Parathyroid adenoma (tissue), 2 donors: ENCODE measurements at regions not wholly inside any gene's neighbourhood (a gene's known extent, or its start where the extent isn't known, plus 50 kb on each side); places are given as distances from the start of the nearest gene placed in this dataset.
"Not testable (repeated sequence)": the region's sequence is repeated elsewhere in the genome, so short reads cannot be mapped to it uniquely, and the experiment has no call there.

Experiments used
- H2AFZ ChIP-seq: fragments of 300-600 bp; sonication (generic); one replicate; pipeline ENCODE4 v1.7.0; 2017; ENCODE audit warnings: antibody characterized with exemption, mild to moderate bottlenecking
- H3K27ac ChIP-seq: fragments of 300-600 bp; sonication (generic); one replicate; pipeline ENCODE4 v1.7.0; 2017
- H3K27me3 ChIP-seq: fragments of 300-600 bp; sonication (generic); one replicate; pipeline ENCODE4 v1.7.0; 2017; ENCODE audit warnings: low read length; ENCODE audit not compliant: control insufficient read depth, insufficient read depth
- H3K36me3 ChIP-seq: fragments of 300-600 bp; sonication (generic); one replicate; pipeline ENCODE4 v1.7.0; 2017; ENCODE audit warnings: low read length; ENCODE audit not compliant: control insufficient read depth, insufficient read depth
- H3K4me1 ChIP-seq: fragments of 300-600 bp; sonication (generic); one replicate; pipeline ENCODE4 v1.7.0; 2017; ENCODE audit warnings: control low read depth
- H3K4me2 ChIP-seq: fragments of 300-600 bp; sonication (generic); one replicate; pipeline ENCODE4 v1.7.0; 2017; ENCODE audit warnings: low read length
- H3K4me3 ChIP-seq: fragments of 300-600 bp; sonication (generic); one replicate; pipeline ENCODE4 v1.7.0; 2017; ENCODE audit warnings: low read depth, low read length
- H3K79me2 ChIP-seq: fragments of 300-600 bp; sonication (generic); one replicate; pipeline ENCODE4 v1.7.0; 2017; ENCODE audit warnings: control low read depth
- H3K9ac ChIP-seq: fragments of 300-600 bp; sonication (generic); one replicate; pipeline ENCODE4 v1.7.0; 2017; ENCODE audit warnings: mild to moderate bottlenecking
- H3K9me3 ChIP-seq: fragments of 300-600 bp; sonication (generic); one replicate; pipeline ENCODE4 v1.7.0; 2017; ENCODE audit warnings: low read length; ENCODE audit not compliant: control insufficient read depth
- CTCF ChIP-seq: fragments of 300-600 bp; sonication (generic); IDR thresholded peaks from one replicate; pipeline ENCODE4 v1.7.0; 2017; ENCODE audit warnings: antibody characterized with exemption, mild to moderate bottlenecking
- donor health status: primary hyperparathyroidism.

GRCh38 chr10:23927576-23928325, 281.2 kb upstream of the KIAA1217 start:
- TF ChIP-seq CTCF, result no peak
- H3K9me3 ChIP-seq, result no peaks in the 10 kb centered on the region
- no peak overlapping the region for H3K4me3 ChIP-seq
- H3K4me1 ChIP-seq, result no peaks in the 10 kb centered on the region
- H3K9ac ChIP-seq, result no peak overlapping the region
- no peaks in the 10 kb centered on the region for H3K36me3 ChIP-seq
- no peak overlapping the region for H3K27ac ChIP-seq
- H3K79me2 ChIP-seq, result no peaks in the 10 kb centered on the region
- no peak overlapping the region for H2AFZ ChIP-seq
- no peaks in the 10 kb centered on the region for H3K27me3 ChIP-seq
- H3K4me2 ChIP-seq, result no peak overlapping the region

- not testable (repeated sequence) for H3K79me2 ChIP-seq, H3K36me3 ChIP-seq, H3K9me3 ChIP-seq, H3K27ac ChIP-seq, H3K4me1 ChIP-seq, H2AFZ ChIP-seq, H3K27me3 ChIP-seq, H3K4me3 ChIP-seq, H3K4me2 ChIP-seq, H3K9ac ChIP-seq
Observed at GRCh38 chr10:23934023-23934422, 274.9 kb upstream of the KIAA1217 start.

- Histone ChIP-seq H3K4me1 (no peaks in the 10 kb centered on the region), H3K27ac (no peak overlapping the region), H3K27me3 (no peaks in the 10 kb centered on the region), H3K9ac (no peak overlapping the region), H3K4me2 (no peak overlapping the region), H3K36me3 (no peaks in the 10 kb centered on the region), H3K4me3 (no peak overlapping the region), H3K9me3 (no peaks in the 10 kb centered on the region), H2AFZ (no peak overlapping the region), H3K79me2 (no peaks in the 10 kb centered on the region)
- no peak for TF ChIP-seq CTCF
Observed at GRCh38 chr10:23945845-23946244, 263.1 kb upstream of the KIAA1217 start.

GRCh38 chr10:23951841-23952240, 257.1 kb upstream of the KIAA1217 start:
- Histone ChIP-seq H3K4me1 (no peaks in the 10 kb centered on the region), H3K36me3 (no peaks in the 10 kb centered on the region), H3K27ac (no peak overlapping the region), H3K4me2 (no peak overlapping the region), H3K27me3 (no peaks in the 10 kb centered on the region), H3K9ac (no peak overlapping the region), H3K9me3 (no peaks in the 10 kb centered on the region), H2AFZ (no peak overlapping the region), H3K4me3 (no peak overlapping the region), H3K79me2 (no peaks in the 10 kb centered on the region)
- no peak for TF ChIP-seq CTCF

GRCh38 chr10:23955456-23956225, 253.3 kb upstream of the KIAA1217 start:
- Histone ChIP-seq H3K79me2 (no peaks in the 10 kb centered on the region), H3K36me3 (no peaks in the 10 kb centered on the region), H3K27ac (no peak overlapping the region), H3K9ac (no peak overlapping the region), H3K27me3 (no peaks in the 10 kb centered on the region), H3K4me2 (peak overlapping the region; percentile 51), H2AFZ (peak overlapping the region; percentile 68), H3K4me3 (peak overlapping the region; percentile 14), H3K9me3 (no peaks in the 10 kb centered on the region), H3K4me1 (no peaks in the 10 kb centered on the region)
- TF ChIP-seq CTCF, result no peak
